ENCODE measurements at regions not wholly inside any gene's neighbourhood (a gene's known extent, or its start where the extent isn't known, plus 50 kb on each side); places are given as distances from the start of the nearest gene placed in this dataset.

GRCh38 chr6:104423691-104424090 is 436.0 kb downstream of the HACE1 start:
- no peaks in the 10 kb centered on the region for H3K36me3 Mint-ChIP-seq
- no peak overlapping the region for H3K27ac Mint-ChIP-seq
- H3K4me3 Mint-ChIP-seq = no peak overlapping the region
- CTCF ChIA-PET = no interaction called here
- H3K9me3 Mint-ChIP-seq = peaks cover 9% of the 10 kb centered on the region
- no peaks in the 10 kb centered on the region for H3K4me1 Mint-ChIP-seq
- H3K27me3 Mint-ChIP-seq = no peaks in the 10 kb centered on the region
- DNase-seq = no peak

- Mint-ChIP-seq H3K36me3 (no peaks in the 10 kb centered on the region), H3K4me1 (no peaks in the 10 kb centered on the region), H3K4me3 (no peak overlapping the region), H3K9me3 (peaks cover 9% of the 10 kb centered on the region), H3K27ac (no peak overlapping the region), H3K27me3 (no peaks in the 10 kb centered on the region)
- DNase-seq = no peak
- CTCF ChIA-PET = no interaction called here
Measured at GRCh38 chr6:104421650-104422049, 438.1 kb downstream of the HACE1 start.

GRCh38 chr6:104418839-104419238 is 440.9 kb downstream of the HACE1 start:
- peaks cover 6% of the 10 kb centered on the region for H3K9me3 Mint-ChIP-seq
- no peaks in the 10 kb centered on the region for H3K36me3 Mint-ChIP-seq
- no peak for DNase-seq
- H3K27me3 Mint-ChIP-seq = no peaks in the 10 kb centered on the region
- no peak overlapping the region for H3K4me3 Mint-ChIP-seq
- CTCF ChIA-PET = no interaction called here
- no peak overlapping the region for H3K27ac Mint-ChIP-seq
- no peaks in the 10 kb centered on the region for H3K4me1 Mint-ChIP-seq

GRCh38 chr6:104418125-104418524 is 441.6 kb downstream of the HACE1 start:
- H3K27me3 Mint-ChIP-seq = no peaks in the 10 kb centered on the region
- no peak overlapping the region for H3K27ac Mint-ChIP-seq
- H3K4me3 Mint-ChIP-seq = no peak overlapping the region
- CTCF ChIA-PET = no interaction called here
- H3K36me3 Mint-ChIP-seq = no peaks in the 10 kb centered on the region
- DNase-seq = no peak
- peaks cover 2% of the 10 kb centered on the region for H3K9me3 Mint-ChIP-seq
- no peaks in the 10 kb centered on the region for H3K4me1 Mint-ChIP-seq

DNA sequence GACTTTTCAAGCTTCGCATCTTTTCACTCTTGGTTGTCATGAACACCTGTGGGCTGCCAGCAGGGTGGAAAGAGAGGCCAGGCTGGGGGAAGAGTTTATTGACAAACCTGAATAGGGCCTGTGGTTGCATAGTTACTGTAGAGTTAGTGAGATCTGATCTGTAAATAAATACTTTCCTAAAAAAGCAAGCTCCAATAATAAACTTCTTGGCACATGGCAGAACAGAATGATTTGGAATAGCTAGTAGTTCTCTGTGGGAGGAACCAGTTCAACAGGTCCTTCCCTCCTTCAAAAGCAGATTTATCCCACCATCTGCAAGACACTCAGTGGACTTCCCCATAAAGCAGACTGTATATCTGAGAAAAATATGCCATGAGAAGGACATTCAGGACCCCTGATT is 445.0 kb downstream of the HACE1 start:
- no peaks in the 10 kb centered on the region for H3K27me3 Mint-ChIP-seq
- DNase-seq = no peak
- CTCF ChIA-PET = no interaction called here
- H3K4me1 Mint-ChIP-seq = no peaks in the 10 kb centered on the region
- no peaks in the 10 kb centered on the region for H3K9me3 Mint-ChIP-seq
- no peak overlapping the region for H3K27ac Mint-ChIP-seq
- no peaks in the 10 kb centered on the region for H3K36me3 Mint-ChIP-seq
- H3K4me3 Mint-ChIP-seq = no peak overlapping the region

DNA sequence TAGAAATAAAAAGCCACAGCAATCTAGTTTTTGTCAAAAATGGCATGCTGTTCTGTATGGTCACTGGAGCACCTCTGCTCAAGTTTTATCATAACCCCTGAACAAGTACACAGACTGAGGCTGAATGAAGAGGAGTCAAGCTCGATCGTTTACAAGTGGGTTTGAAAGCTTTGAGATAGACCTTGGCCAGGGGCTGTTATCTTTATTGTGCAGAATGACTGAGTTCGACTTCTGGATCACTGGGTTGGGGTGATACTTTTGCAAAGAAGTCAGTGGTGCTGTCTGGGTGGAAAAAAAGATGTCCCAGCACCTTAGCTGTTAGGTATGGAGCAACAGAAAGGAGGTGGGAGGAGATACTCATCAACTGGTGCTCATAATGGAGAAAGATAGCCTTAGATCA is 446.0 kb downstream of the HACE1 start:
- Mint-ChIP-seq H3K4me3 (no peak overlapping the region), H3K27ac (no peak overlapping the region), H3K36me3 (no peaks in the 10 kb centered on the region), H3K27me3 (no peaks in the 10 kb centered on the region), H3K9me3 (no peaks in the 10 kb centered on the region), H3K4me1 (no peaks in the 10 kb centered on the region)
- no peak for DNase-seq
- CTCF ChIA-PET = no interaction called here

DNA sequence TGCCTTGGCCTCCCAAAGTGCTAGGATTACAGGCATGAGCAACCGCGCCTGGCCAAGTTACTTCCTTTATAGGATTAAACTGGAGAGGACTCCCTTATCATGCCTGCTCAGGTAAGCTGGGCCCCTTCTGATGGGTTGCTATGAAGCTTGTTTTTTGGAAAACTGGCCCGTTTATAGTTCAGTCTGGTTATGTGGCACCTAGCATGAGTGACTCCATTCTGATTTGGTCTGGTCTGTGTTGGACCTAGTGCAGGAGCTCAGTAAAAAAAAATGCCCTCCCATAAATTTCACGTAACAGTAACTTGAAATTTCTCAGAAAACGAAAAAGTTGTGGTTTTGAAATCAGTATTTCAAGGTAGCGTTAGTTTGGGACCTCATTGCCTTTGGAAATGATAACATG is 448.4 kb downstream of the HACE1 start:
- CTCF ChIA-PET = no interaction called here
- H3K4me3 Mint-ChIP-seq = no peak overlapping the region
- no peak for DNase-seq
- H3K9me3 Mint-ChIP-seq = no peaks in the 10 kb centered on the region
- H3K27me3 Mint-ChIP-seq = no peaks in the 10 kb centered on the region
- H3K36me3 Mint-ChIP-seq = no peaks in the 10 kb centered on the region
- H3K4me1 Mint-ChIP-seq = no peaks in the 10 kb centered on the region
- no peak overlapping the region for H3K27ac Mint-ChIP-seq

- no peaks in the 10 kb centered on the region for H3K27me3 Mint-ChIP-seq
- no peaks in the 10 kb centered on the region for H3K4me1 Mint-ChIP-seq
- H3K4me3 Mint-ChIP-seq = no peak overlapping the region
- H3K9me3 Mint-ChIP-seq = no peaks in the 10 kb centered on the region
- no peak overlapping the region for H3K27ac Mint-ChIP-seq
- CTCF ChIA-PET = no interaction called here
- no peaks in the 10 kb centered on the region for H3K36me3 Mint-ChIP-seq
- DNase-seq = no peak
Measured at GRCh38 chr6:104409913-104410312, 449.8 kb downstream of the HACE1 start.

GRCh38 chr6:104407957-104408356 is 451.8 kb downstream of the HACE1 start:
- H3K36me3 Mint-ChIP-seq = no peaks in the 10 kb centered on the region
- no peaks in the 10 kb centered on the region for H3K27me3 Mint-ChIP-seq
- H3K4me1 Mint-ChIP-seq = no peaks in the 10 kb centered on the region
- no peak overlapping the region for H3K4me3 Mint-ChIP-seq
- CTCF ChIA-PET = no interaction called here
- no peaks in the 10 kb centered on the region for H3K9me3 Mint-ChIP-seq
- no peak for DNase-seq
- no peak overlapping the region for H3K27ac Mint-ChIP-seq

- Mint-ChIP-seq H3K27me3 (no peaks in the 10 kb centered on the region), H3K36me3 (no peaks in the 10 kb centered on the region), H3K4me1 (no peaks in the 10 kb centered on the region), H3K9me3 (no peaks in the 10 kb centered on the region), H3K27ac (no peak overlapping the region), H3K4me3 (no peak overlapping the region)
- no peak for DNase-seq
- CTCF ChIA-PET = interaction anchor here (1.1 kb wide), 1 partner anchor 121 kb away, joined by 3 read pairs; no protein-coding TSS in a partner anchor
Measured at GRCh38 chr6:104404377-104404776, 455.3 kb downstream of the HACE1 start.

- CTCF ChIA-PET = no interaction called here
- no peaks in the 10 kb centered on the region for H3K27me3 Mint-ChIP-seq
- DNase-seq = no peak
- H3K9me3 Mint-ChIP-seq = no peaks in the 10 kb centered on the region
- no peak overlapping the region for H3K4me3 Mint-ChIP-seq
- no peak overlapping the region for H3K27ac Mint-ChIP-seq
- H3K36me3 Mint-ChIP-seq = no peaks in the 10 kb centered on the region
- no peaks in the 10 kb centered on the region for H3K4me1 Mint-ChIP-seq
Measured at GRCh38 chr6:104402572-104402971, 457.1 kb downstream of the HACE1 start.

- H3K4me3 Mint-ChIP-seq = no peak overlapping the region
- no peaks in the 10 kb centered on the region for H3K9me3 Mint-ChIP-seq
- H3K4me1 Mint-ChIP-seq = no peaks in the 10 kb centered on the region
- no peak overlapping the region for H3K27ac Mint-ChIP-seq
- CTCF ChIA-PET = no interaction called here
- H3K36me3 Mint-ChIP-seq = no peaks in the 10 kb centered on the region
- no peaks in the 10 kb centered on the region for H3K27me3 Mint-ChIP-seq
- DNase-seq = no peak
Measured at GRCh38 chr6:104401926-104402325, 457.8 kb downstream of the HACE1 start.

GRCh38 chr6:104400844-104401243 is 458.9 kb downstream of the HACE1 start:
- CTCF ChIA-PET = no interaction called here

DNA sequence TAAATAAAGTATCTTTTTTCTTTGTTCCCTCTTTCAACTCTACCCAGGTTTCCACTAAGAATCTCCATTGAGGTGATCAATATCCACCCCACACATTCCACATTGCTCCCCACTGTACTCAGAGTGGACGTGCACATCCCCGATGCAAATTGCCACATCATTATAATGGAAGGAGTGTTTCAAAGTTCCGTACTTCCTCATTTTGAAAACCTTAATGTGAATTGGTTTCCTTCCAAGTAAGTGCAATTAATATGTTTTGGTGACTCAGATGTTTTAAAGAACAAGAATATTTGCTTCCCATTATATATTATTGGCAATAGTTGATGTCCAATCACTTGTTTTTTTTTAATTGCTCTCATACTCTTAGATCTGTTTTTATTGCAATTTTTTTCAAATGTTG is 463.6 kb downstream of the HACE1 start:
- Mint-ChIP-seq H3K27ac (no peak overlapping the region), H3K36me3 (no peaks in the 10 kb centered on the region), H3K4me3 (no peak overlapping the region), H3K9me3 (no peaks in the 10 kb centered on the region), H3K4me1 (no peaks in the 10 kb centered on the region), H3K27me3 (no peaks in the 10 kb centered on the region)
- no peak for DNase-seq
- CTCF ChIA-PET = no interaction called here

More at GRCh38 chr6:104400844-104401243, 458.9 kb downstream of the HACE1 start:
- Mint-ChIP-seq H3K27me3 (no peaks in the 10 kb centered on the region), H3K4me1 (no peaks in the 10 kb centered on the region), H3K4me3 (no peak overlapping the region), H3K36me3 (no peaks in the 10 kb centered on the region), H3K9me3 (no peaks in the 10 kb centered on the region), H3K27ac (no peak overlapping the region)
- DNase-seq = no peak

- no peak for DNase-seq
- Mint-ChIP-seq H3K9me3 (no peaks in the 10 kb centered on the region), H3K4me1 (no peaks in the 10 kb centered on the region), H3K27me3 (no peaks in the 10 kb centered on the region), H3K36me3 (no peaks in the 10 kb centered on the region), H3K4me3 (no peak overlapping the region), H3K27ac (no peak overlapping the region)
- CTCF ChIA-PET = no interaction called here
Measured at GRCh38 chr6:104381907-104382306, 477.8 kb downstream of the HACE1 start.

GRCh38 chr6:104365451-104366234 is 494.1 kb downstream of the HACE1 start:
- DNase-seq = no peak
- Mint-ChIP-seq H3K4me3 (no peak overlapping the region), H3K9me3 (no peaks in the 10 kb centered on the region), H3K36me3 (no peaks in the 10 kb centered on the region), H3K27me3 (no peaks in the 10 kb centered on the region), H3K27ac (no peak overlapping the region), H3K4me1 (no peaks in the 10 kb centered on the region)
- CTCF ChIA-PET = no interaction called here
